Stomach (tissue), 8 donors: ENCODE measurements at regions not wholly inside any gene's neighbourhood (a gene's known extent, or its start where the extent isn't known, plus 50 kb on each side); places are given as distances from the start of the nearest gene placed in this dataset.

Experiments used
- DNase-seq, 2 donors: peaks; one replicate each; pipeline versions ENCODE4 v3.0.0 to v3.0.0-alpha.2; 2013 to 2019
- H3K27ac ChIP-seq, 5 donors: fragments of 200-600 bp in 4 of 5; sonication (generic) in 4 of 5; one replicate each; pipeline ENCODE4 v1.5.1; 2013 to 2019; ENCODE audit warnings: mild to moderate bottlenecking in 1 of 5, moderate library complexity in 1 of 5
- H3K27me3 ChIP-seq, 3 donors: fragments of 200-600 bp; sonication (generic); one replicate each; pipeline ENCODE4 v1.5.1; 2017 to 2019; ENCODE audit warnings: mixed run types in 1 of 3
- H3K36me3 ChIP-seq, 4 donors: fragments of 200-600 bp; sonication (generic); 1 replicate in 3 of 4; 2 replicates in 1 of 4; pipeline ENCODE4 v1.5.1; 2016 to 2019
- H3K4me1 ChIP-seq, 4 donors: fragments of 200-600 bp; sonication (generic); one replicate each; pipeline ENCODE4 v1.5.1; 2016 to 2019
- H3K4me3 ChIP-seq, 4 donors: fragments of 200-600 bp; sonication (generic) in 3 of 4; one replicate each; pipeline ENCODE4 v1.5.1; 2016 to 2019; ENCODE audit warnings: mild to moderate bottlenecking in 1 of 4
- H3K9me3 ChIP-seq, 4 donors: fragments of 200-600 bp; sonication (generic); one replicate each; pipeline ENCODE4 v1.5.1; 2016 to 2019
- EP300 ChIP-seq: sonication (generic); formaldehyde crosslinking; IDR thresholded peaks from one replicate; pipeline ENCODE4 v1.6.1; 2017; ENCODE audit warnings: antibody characterized with exemption
- POLR2A ChIP-seq, 4 donors: fragments of 450-650 bp; IDR thresholded peaks; one replicate each; pipeline ENCODE4 v1.6.1; 2016; ENCODE audit warnings: antibody characterized with exemption in 4 of 4, control low read depth in 2 of 4, mild to moderate bottlenecking in 1 of 4, moderate library complexity in 1 of 4
- POLR2AphosphoS5 ChIP-seq, 3 donors: sonication (generic); formaldehyde crosslinking; IDR thresholded peaks; one replicate each; pipeline ENCODE4 v1.6.1; 2016; ENCODE audit warnings: antibody characterized with exemption in 3 of 3
- WGBS, 5 donors: extraction: QIAGEN DNeasy Blood & Tissue Kit in 3 of 5; methylation state at CpG; one replicate each; pipeline versions ENCODE4 v1.1.5 to v1.1.7; 2013 to 2018; 5-methylcytosine and 5-hydroxymethylcytosine counted together
- intact Hi-C: fragments of 100-400 bp; cut with DNase I; formaldehyde crosslinking; loops from one replicate; pipeline ENCODE4 v1.15.1; 2023; ENCODE audit warnings: low total_unique reads
- TF ChIP-seq, protein P1 (sequence below), 7 experiments: fragments of 450-650 bp in 4 of 7; fragments of 200-600 bp in 3 of 7; sonication (generic) in 3 of 7; IDR thresholded peaks; one replicate each; pipeline ENCODE4 v1.5.1; 2016 to 2019; ENCODE audit warnings: antibody characterized with exemption in 7 of 7, control low read depth in 2 of 7, mild to moderate bottlenecking in 1 of 7
- donor health status: healthy with polysubstance abuse.
- donor health status: Bipolar disorder and iron deficiency.
- donor health status: healthy.

DNA sequence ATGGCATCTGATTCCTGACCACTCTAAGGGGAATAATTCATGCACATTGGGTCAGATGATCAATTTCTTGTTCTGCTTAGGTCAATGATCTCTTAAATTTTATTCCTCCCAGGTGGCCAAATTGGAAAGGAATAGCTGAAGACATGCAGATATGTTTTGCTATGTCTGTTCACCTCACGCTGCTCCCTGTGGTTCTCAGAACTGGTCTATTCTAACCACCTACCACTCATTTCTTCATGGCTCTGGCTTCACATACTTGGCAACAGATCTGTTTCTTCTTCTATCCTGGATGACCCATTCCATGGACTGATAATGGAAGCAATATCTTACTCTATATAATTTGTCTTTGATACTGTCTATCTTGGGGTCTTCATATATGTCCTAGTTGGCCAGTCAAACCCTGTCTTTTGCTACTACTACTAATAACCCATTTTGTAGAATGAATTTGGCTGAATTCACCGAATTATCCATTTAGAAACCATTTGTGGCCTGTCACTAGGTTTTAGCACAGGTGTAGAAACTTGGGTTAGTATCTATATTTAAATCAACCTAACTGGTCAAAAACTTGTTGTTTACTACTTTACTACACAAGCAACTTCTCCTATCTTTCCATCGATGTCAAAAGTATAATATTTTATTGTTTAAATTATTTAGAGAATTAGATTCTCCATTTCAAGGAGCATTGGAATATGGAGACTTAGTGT is 650.9 kb downstream of the TLE4 start:
- Histone ChIP-seq H3K4me1 (peaks cover 0 to 4% (median 1%) of the 10 kb centered on the region in 4 donors), H3K9me3 (peaks cover 0 to 7% (median 0%) of the 10 kb centered on the region in 4 donors), H3K36me3 (no peaks in the 10 kb centered on the region), H3K27ac (no peak overlapping the region), H3K4me3 (no peak overlapping the region), H3K27me3 (no peaks in the 10 kb centered on the region)
- no peak for DNase-seq
- 83 to 94% (median 89%) methylated on average over 3 of the region's 3 CpGs for WGBS, 5 donors
- TF ChIP-seq POLR2A (IDR thresholded peaks at IDR 0.05) (no peak), POLR2AphosphoS5 (IDR thresholded peaks at IDR 0.05) (no peak)
- TF ChIP-seq, protein P1, sequence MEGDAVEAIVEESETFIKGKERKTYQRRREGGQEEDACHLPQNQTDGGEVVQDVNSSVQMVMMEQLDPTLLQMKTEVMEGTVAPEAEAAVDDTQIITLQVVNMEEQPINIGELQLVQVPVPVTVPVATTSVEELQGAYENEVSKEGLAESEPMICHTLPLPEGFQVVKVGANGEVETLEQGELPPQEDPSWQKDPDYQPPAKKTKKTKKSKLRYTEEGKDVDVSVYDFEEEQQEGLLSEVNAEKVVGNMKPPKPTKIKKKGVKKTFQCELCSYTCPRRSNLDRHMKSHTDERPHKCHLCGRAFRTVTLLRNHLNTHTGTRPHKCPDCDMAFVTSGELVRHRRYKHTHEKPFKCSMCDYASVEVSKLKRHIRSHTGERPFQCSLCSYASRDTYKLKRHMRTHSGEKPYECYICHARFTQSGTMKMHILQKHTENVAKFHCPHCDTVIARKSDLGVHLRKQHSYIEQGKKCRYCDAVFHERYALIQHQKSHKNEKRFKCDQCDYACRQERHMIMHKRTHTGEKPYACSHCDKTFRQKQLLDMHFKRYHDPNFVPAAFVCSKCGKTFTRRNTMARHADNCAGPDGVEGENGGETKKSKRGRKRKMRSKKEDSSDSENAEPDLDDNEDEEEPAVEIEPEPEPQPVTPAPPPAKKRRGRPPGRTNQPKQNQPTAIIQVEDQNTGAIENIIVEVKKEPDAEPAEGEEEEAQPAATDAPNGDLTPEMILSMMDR (IDR thresholded peaks at IDR 0.05), result no peak
- intact Hi-C loops, result no loop called here

DNA sequence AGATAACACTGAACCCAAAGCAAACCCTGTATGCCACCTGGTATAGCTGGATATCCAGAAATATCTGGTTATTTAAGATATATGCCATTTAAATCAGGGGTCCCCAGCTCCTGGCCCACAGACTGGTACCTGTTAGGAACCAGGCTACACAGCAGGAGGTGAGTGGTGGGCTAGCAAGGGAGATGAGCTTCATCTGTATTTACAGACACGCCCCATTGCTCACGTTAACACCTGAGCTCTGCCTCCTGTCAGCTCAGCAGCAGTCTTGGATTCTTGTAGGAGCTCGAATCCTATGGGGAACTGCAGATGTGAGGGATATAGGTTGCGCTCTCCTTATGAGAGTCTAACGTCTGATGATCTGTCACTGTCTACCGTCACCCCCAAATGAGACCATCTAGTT is 646.6 kb downstream of the TLE4 start:
- Histone ChIP-seq H3K4me3 (no peak overlapping the region), H3K27ac (no peak overlapping the region), H3K9me3 (no peaks in the 10 kb centered on the region), H3K27me3 (no peaks in the 10 kb centered on the region), H3K36me3 (no peaks in the 10 kb centered on the region), H3K4me1 (peaks cover 0 to 8% (median 3%) of the 10 kb centered on the region in 4 donors)
- 63 to 73% (median 67%) methylated on average over 6 of the region's 6 CpGs for WGBS, 5 donors
- intact Hi-C loops, result no loop called here
- no peak for DNase-seq
- TF ChIP-seq POLR2A (IDR thresholded peaks at IDR 0.05) (no peak), EP300 (no peak), POLR2AphosphoS5 (IDR thresholded peaks at IDR 0.05) (no peak)
- TF ChIP-seq, protein P1 (IDR thresholded peaks at IDR 0.05), result no peak

DNA sequence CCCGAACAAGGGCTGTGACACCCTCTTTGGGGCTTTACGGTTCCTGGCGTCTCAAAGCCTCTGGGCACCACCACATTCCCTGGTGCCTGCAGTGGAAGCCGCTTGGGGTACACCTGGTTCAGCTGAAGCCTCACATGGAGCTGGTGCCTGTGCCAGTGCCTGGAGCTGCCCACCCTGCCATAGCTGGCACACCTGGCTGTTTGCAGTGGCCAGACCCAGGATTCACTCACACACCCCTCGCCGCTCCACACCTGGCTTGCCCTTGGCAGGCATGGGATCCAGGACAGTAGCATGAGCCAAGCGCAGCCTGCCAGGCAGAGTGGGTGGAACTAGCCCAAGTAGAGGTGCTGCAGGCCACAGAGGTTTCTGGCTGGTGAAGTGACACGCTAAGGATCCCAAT is 641.8 kb downstream of the TLE4 start:
- 94 to 99% (median 97%) methylated on average over 7 to 8 of the region's 8 CpGs for WGBS, 5 donors
- Histone ChIP-seq H3K27ac (no peak overlapping the region), H3K27me3 (no peaks in the 10 kb centered on the region), H3K36me3 (no peaks in the 10 kb centered on the region), H3K4me1 (peaks cover 0 to 8% (median 3%) of the 10 kb centered on the region in 4 donors), H3K9me3 (peaks cover 0 to 7% (median 3%) of the 10 kb centered on the region in 4 donors), H3K4me3 (no peak overlapping the region)
- no peak for DNase-seq
- intact Hi-C loops, result no loop called here
- TF ChIP-seq, protein P1 (IDR thresholded peaks at IDR 0.05), result no peak
- TF ChIP-seq POLR2A (IDR thresholded peaks at IDR 0.05) (no peak), EP300 (no peak), POLR2AphosphoS5 (IDR thresholded peaks at IDR 0.05) (no peak)

DNA sequence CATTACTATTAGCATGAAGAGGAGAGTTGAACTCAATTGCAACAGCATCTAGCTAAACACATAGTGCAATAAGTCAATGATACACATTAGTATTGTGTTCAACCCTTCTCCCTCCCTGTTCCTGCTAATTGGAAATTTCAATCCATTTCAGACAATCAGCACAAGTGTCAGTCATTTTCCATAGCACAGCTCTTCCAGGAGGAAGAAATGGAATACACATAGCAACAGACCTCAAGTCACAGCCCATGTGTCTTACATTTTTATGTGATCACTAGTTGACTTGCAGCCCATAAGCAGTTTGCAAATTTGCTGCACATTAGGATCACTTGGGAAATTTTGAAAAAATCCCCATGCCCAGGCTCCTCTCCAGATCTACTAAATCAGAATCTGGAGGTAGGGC is 636.9 kb downstream of the TLE4 start:
- H3K9me3 ChIP-seq, result peaks cover 0 to 7% (median 3%) of the 10 kb centered on the region in 4 donors
- no peaks in the 10 kb centered on the region for H3K4me1 ChIP-seq
- DNase-seq, result no peak
- H3K4me3 ChIP-seq, result no peak overlapping the region
- H3K27me3 ChIP-seq, result no peaks in the 10 kb centered on the region
- H3K36me3 ChIP-seq, result no peaks in the 10 kb centered on the region
- no peak overlapping the region for H3K27ac ChIP-seq
- no peak for TF ChIP-seq POLR2AphosphoS5 (IDR thresholded peaks at IDR 0.05)
- no peak for TF ChIP-seq POLR2A (IDR thresholded peaks at IDR 0.05)
- TF ChIP-seq EP300, result no peak
- TF ChIP-seq, protein P1 (IDR thresholded peaks at IDR 0.05), result no peak
- intact Hi-C loops, result no loop called here
